CD4-positive, CD25-positive, alpha-beta regulatory T cell (primary cell): ENCODE measurements at regions not wholly inside any gene's neighbourhood (a gene's known extent, or its start where the extent isn't known, plus 50 kb on each side); places are given as distances from the start of the nearest gene placed in this dataset.

Source experiments
- ATAC-seq, 2 donors: fragments of 150-1000 bp; cut with Tn5 transposase; one replicate each; pipeline ENCODE4 v1.10.0; 2021; ENCODE audit warnings: low read depth in 2 of 2, moderate number of reproducible peaks in 2 of 2, moderate library complexity in 1 of 2
- DNase-seq, 3 donors: peaks; one replicate each; pipeline versions ENCODE4 v3.0.0 to v3.0.0-alpha.2; 2012 to 2022; ENCODE audit warnings: mixed read lengths in 1 of 3
- H3K27ac ChIP-seq: one replicate; pipeline ENCODE4 v1.7.0; 2013; ENCODE audit warnings: mild to moderate bottlenecking, low read length; ENCODE audit not compliant: insufficient read depth, poor library complexity, severe bottlenecking
- H3K27me3 ChIP-seq: one replicate; pipeline ENCODE4 v1.7.0; 2013; ENCODE audit warnings: low read length; ENCODE audit not compliant: control insufficient read depth, insufficient read depth
- H3K36me3 ChIP-seq: one replicate; pipeline ENCODE4 v1.7.0; 2013; ENCODE audit warnings: mild to moderate bottlenecking, low read length, moderate library complexity; ENCODE audit not compliant: control insufficient read depth, insufficient read depth
- H3K4me1 ChIP-seq: 2 replicates; pipeline ENCODE4 v1.7.0; 2013; ENCODE audit warnings: mild to moderate bottlenecking, low read length; ENCODE audit not compliant: insufficient read depth, control insufficient read depth, poor library complexity, severe bottlenecking
- H3K4me3 ChIP-seq: one replicate; pipeline ENCODE4 v1.7.0; 2013; ENCODE audit warnings: low read depth, mild to moderate bottlenecking, low read length, moderate library complexity
- H3K9me3 ChIP-seq, 2 experiments: 1 replicate in 1 of 2; 2 replicates in 1 of 2; pipeline ENCODE4 v1.7.0; 2013; ENCODE audit warnings: low read length in 2 of 2, mild to moderate bottlenecking in 1 of 2, moderate library complexity in 1 of 2; ENCODE audit not compliant: control insufficient read depth in 2 of 2
- H3K27ac Mint-ChIP-seq, 3 donors: one replicate each; pipeline ENCODE4 v1.8.0; 2020 to 2022; ENCODE audit warnings: mild to moderate bottlenecking in 3 of 3, mixed read lengths in 3 of 3, moderate library complexity in 2 of 3
- H3K27me3 Mint-ChIP-seq: one replicate; pipeline ENCODE4 v1.8.0; 2022; ENCODE audit warnings: mild to moderate bottlenecking, mixed read lengths
- H3K36me3 Mint-ChIP-seq: one replicate; pipeline ENCODE4 v1.8.0; 2020; ENCODE audit warnings: mixed read lengths
- H3K4me1 Mint-ChIP-seq, 4 donors: one replicate each; pipeline ENCODE4 v1.8.0; 2020 to 2022; ENCODE audit warnings: mixed read lengths in 4 of 4, mild to moderate bottlenecking in 1 of 4
- H3K4me3 Mint-ChIP-seq, 4 donors: one replicate each; pipeline ENCODE4 v1.8.0; 2020 to 2022; ENCODE audit warnings: mild to moderate bottlenecking in 4 of 4, mixed read lengths in 4 of 4, moderate library complexity in 3 of 4
- H3K9me3 Mint-ChIP-seq, 7 donors: one replicate each; pipeline ENCODE4 v1.8.0; 2020 to 2022; ENCODE audit warnings: mixed read lengths in 7 of 7, mild to moderate bottlenecking in 3 of 7, moderate library complexity in 2 of 7

DNA sequence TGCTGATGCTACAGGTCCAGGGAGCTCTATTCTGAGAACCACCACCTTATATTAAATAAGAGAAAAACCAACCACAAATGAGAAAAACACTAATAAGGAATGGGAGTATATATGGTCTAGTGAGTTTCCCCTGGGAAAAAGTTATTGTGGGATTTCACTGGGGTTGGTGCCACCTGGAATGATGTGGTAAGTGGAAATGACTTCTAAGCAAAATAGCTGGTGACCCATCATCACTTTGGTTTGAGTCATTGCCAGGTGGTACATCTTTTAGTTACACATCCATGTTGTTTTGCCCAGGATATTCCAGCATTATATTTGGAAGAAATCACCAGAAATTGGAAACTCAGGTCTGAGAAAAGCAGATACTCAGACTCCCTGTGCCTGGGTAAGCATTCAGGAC lies 437.3 kb downstream of the DTWD2 start:
- Mint-ChIP-seq H3K4me1 (no peaks in the 10 kb centered on the region), H3K4me3 (no peak overlapping the region), H3K36me3 (no peaks in the 10 kb centered on the region), H3K27ac (no peak overlapping the region), H3K9me3 (peaks cover 0 to 2% (median 0%) of the 10 kb centered on the region in 7 donors), H3K27me3 (no peaks in the 10 kb centered on the region)
- H3K36me3 ChIP-seq: no peaks in the 10 kb centered on the region
- H3K4me1 ChIP-seq: no peaks in the 10 kb centered on the region
- no peak overlapping the region for H3K4me3 ChIP-seq
- no peaks in the 10 kb centered on the region for H3K27me3 ChIP-seq
- ATAC-seq (no peak), DNase-seq (no peak)
- H3K9me3 ChIP-seq: no peaks in the 10 kb centered on the region
- H3K27ac ChIP-seq: no peak overlapping the region

GRCh38 chr5:118548761-118549720 lies 439.3 kb downstream of the DTWD2 start:
- no peak overlapping the region for H3K27ac ChIP-seq
- Mint-ChIP-seq H3K4me3 (no peak overlapping the region), H3K27me3 (no peaks in the 10 kb centered on the region), H3K4me1 (no peaks in the 10 kb centered on the region), H3K36me3 (no peaks in the 10 kb centered on the region), H3K9me3 (peaks cover 0 to 2% (median 0%) of the 10 kb centered on the region in 7 donors), H3K27ac (no peak overlapping the region)
- H3K27me3 ChIP-seq: no peaks in the 10 kb centered on the region
- H3K4me1 ChIP-seq: no peaks in the 10 kb centered on the region
- H3K4me3 ChIP-seq: no peak overlapping the region
- H3K9me3 ChIP-seq: no peaks in the 10 kb centered on the region
- DNase-seq (no peak), ATAC-seq (no peak)
- H3K36me3 ChIP-seq: no peaks in the 10 kb centered on the region

GRCh38 chr5:118545470-118545869 lies 442.9 kb downstream of the DTWD2 start:
- no peak overlapping the region for H3K4me3 Mint-ChIP-seq
- H3K4me1 Mint-ChIP-seq: no peaks in the 10 kb centered on the region
- H3K27ac Mint-ChIP-seq: no peak overlapping the region

DNA sequence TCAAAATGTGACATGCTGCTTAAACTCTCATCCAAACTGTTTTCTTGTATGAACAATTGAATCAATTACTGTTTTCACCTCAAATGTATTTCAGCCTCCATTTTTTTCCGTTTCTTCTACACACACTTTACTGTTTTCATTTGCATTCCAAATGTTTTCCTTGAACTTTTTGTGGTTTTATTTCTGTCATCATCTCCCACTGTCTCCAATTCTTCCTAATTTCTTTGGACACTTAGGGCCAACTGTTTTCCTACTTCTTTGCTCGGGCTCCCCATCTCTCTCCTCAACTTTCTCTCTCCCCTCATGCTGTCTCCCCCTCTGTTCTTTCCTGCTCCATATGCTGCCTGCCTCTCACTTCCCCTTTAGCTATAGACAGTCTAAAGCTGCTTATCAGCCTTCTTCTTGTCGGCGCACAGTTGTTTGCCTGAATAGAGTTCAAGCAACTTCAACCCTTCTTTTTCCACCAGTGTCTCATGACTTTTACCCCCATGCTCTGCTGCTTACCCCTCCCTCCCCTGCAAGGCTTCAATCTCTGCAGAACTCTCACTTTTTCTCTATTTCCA lies 443.4 kb downstream of the DTWD2 start:
- no peak for DNase-seq
- H3K4me3 Mint-ChIP-seq: no peak overlapping the region
- no peaks in the 10 kb centered on the region for H3K36me3 Mint-ChIP-seq
- Histone ChIP-seq H3K36me3 (no peaks in the 10 kb centered on the region), H3K4me1 (no peaks in the 10 kb centered on the region), H3K4me3 (no peak overlapping the region), H3K27ac (no peak overlapping the region), H3K9me3 (no peaks in the 10 kb centered on the region), H3K27me3 (no peaks in the 10 kb centered on the region)
- H3K9me3 Mint-ChIP-seq: peaks cover 0 to 1% (median 0%) of the 10 kb centered on the region in 7 donors
- no peaks in the 10 kb centered on the region for H3K4me1 Mint-ChIP-seq
- ATAC-seq: no peak
- H3K27me3 Mint-ChIP-seq: no peaks in the 10 kb centered on the region
- H3K27ac Mint-ChIP-seq: no peak overlapping the region

More at GRCh38 chr5:118545470-118545869, 442.9 kb downstream of the DTWD2 start:
- peaks cover 0 to 2% (median 0%) of the 10 kb centered on the region in 7 donors for H3K9me3 Mint-ChIP-seq
- no peaks in the 10 kb centered on the region for H3K4me1 ChIP-seq
- H3K27me3 ChIP-seq: no peaks in the 10 kb centered on the region
- H3K36me3 ChIP-seq: no peaks in the 10 kb centered on the region
- H3K27me3 Mint-ChIP-seq: no peaks in the 10 kb centered on the region
- no peak overlapping the region for H3K4me3 ChIP-seq
- H3K27ac ChIP-seq: no peak overlapping the region
- no peaks in the 10 kb centered on the region for H3K36me3 Mint-ChIP-seq
- no peaks in the 10 kb centered on the region for H3K9me3 ChIP-seq
- DNase-seq (no peak), ATAC-seq (no peak)

DNA sequence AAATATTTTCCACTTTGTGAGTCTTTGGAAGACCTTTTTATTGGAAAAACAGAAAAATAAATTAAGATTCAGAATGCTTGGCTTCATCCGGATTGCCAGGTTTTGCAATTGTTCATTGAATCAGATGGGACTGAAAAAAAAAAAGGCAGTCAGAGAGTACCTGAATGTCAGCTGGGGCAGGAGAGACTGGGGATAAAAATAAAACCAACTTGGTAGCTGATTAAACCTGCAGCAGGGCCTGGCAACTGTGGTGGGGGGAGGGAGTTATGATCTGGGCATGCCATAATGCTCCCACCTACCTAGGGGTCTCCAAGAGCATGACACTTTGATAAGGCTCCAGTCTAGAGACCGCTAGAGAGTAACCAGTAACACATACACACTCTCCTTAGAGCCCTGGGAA lies 454.4 kb downstream of the DTWD2 start:
- no peaks in the 10 kb centered on the region for H3K36me3 Mint-ChIP-seq
- Histone ChIP-seq H3K36me3 (no peaks in the 10 kb centered on the region), H3K27ac (no peak overlapping the region), H3K4me1 (no peaks in the 10 kb centered on the region), H3K27me3 (no peaks in the 10 kb centered on the region), H3K4me3 (no peak overlapping the region), H3K9me3 (no peaks in the 10 kb centered on the region)
- H3K4me1 Mint-ChIP-seq: no peaks in the 10 kb centered on the region
- no peak for DNase-seq
- H3K27me3 Mint-ChIP-seq: peaks cover 4% of the 10 kb centered on the region
- peaks cover 0 to 4% (median 0%) of the 10 kb centered on the region in 7 donors for H3K9me3 Mint-ChIP-seq
- H3K27ac Mint-ChIP-seq: no peak overlapping the region
- no peak overlapping the region for H3K4me3 Mint-ChIP-seq
- ATAC-seq: no peak

- Mint-ChIP-seq H3K36me3 (no peaks in the 10 kb centered on the region), H3K27ac (no peak overlapping the region), H3K4me3 (no peak overlapping the region), H3K4me1 (no peaks in the 10 kb centered on the region), H3K9me3 (peaks cover 0 to 4% (median 0%) of the 10 kb centered on the region in 7 donors), H3K27me3 (peaks cover 4% of the 10 kb centered on the region)
- Histone ChIP-seq H3K36me3 (no peaks in the 10 kb centered on the region), H3K4me3 (no peak overlapping the region), H3K27ac (no peak overlapping the region), H3K9me3 (no peaks in the 10 kb centered on the region), H3K27me3 (no peaks in the 10 kb centered on the region), H3K4me1 (no peaks in the 10 kb centered on the region)
- ATAC-seq (no peak), DNase-seq (no peak)
Measured at GRCh38 chr5:118533156-118533555, 455.2 kb downstream of the DTWD2 start.

GRCh38 chr5:118531276-118531675 lies 457.1 kb downstream of the DTWD2 start:
- Histone ChIP-seq H3K9me3 (no peaks in the 10 kb centered on the region), H3K27ac (no peak overlapping the region), H3K36me3 (no peaks in the 10 kb centered on the region), H3K4me1 (no peaks in the 10 kb centered on the region), H3K27me3 (no peaks in the 10 kb centered on the region), H3K4me3 (no peak overlapping the region)
- Mint-ChIP-seq H3K27ac (no peak overlapping the region), H3K4me3 (no peak overlapping the region), H3K9me3 (peaks cover 0 to 5% (median 2%) of the 10 kb centered on the region in 7 donors), H3K36me3 (no peaks in the 10 kb centered on the region), H3K4me1 (no peaks in the 10 kb centered on the region), H3K27me3 (peaks cover 4% of the 10 kb centered on the region)
- no peak for DNase-seq
- no peak for ATAC-seq
